ENCODE measurements at regions not wholly inside any gene's neighbourhood (a gene's known extent, or its start where the extent isn't known, plus 50 kb on each side); places are given as distances from the start of the nearest gene placed in this dataset.
"Not testable (repeated sequence)": the region's sequence is repeated elsewhere in the genome, so short reads cannot be mapped to it uniquely, and the experiment has no call there.

DNA sequence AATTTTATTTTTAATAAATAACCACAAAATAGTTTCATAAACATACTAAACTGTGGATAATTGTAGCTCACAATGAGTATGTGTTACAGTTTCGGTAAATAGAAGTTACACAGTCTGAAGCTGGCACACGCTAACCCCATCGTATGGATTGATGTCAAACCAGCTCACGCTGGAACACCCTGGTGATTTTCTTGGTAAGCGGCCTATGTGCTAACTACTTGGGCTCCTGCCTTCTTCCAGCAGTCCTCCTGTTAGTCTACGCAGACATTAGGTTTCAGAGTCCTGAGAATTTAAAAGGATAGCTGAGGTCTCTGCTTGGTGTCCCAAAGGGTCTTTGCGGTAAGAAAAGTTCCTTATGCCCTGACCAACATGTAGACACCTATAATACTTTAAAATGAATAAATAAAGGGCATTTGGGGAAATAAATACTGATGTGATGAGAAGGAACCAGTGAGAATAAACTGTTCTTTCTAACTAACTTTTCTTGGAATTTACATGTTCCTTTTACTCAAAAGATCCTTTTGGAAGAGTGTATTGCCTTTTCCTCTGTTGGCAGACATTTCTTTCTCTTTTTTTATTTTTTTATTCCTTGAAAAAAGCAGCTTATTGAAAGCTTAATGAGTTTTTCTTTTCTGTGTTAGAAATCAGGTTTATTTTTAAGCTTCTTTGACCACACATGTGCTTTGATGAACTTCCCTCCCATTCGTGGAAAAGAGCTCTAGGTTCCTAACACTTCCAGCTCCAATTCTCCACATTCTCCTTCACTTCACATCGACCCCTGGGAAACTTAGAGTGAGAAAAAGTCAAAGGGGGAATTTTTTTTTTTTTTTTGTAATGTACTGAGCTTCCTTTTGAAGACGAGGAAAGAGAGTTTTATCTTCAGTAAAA, 322.2 kb downstream of the IRS1 start:
- no peak for DNase-seq (ENCODE audit: low spot score)

DNA sequence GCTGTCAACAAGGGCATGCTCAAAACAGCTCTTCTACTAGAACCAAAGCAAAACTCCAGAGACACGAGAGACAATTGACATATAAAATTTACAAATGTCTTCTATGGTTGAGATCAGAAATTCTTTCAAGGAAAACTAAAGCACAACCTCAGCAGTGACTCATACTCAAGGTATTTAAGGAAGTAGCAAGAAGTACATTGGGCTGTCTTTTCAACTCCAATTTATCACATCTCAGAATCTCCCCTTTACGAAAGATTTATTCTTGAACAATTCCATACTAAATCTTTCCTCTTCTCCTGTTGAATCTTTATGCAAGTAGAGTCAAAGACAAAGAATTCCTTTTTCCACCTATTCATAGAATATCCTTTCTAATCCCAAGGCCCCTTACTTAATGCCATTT, 324.0 kb downstream of the IRS1 start:
- DNase-seq (ENCODE audit: low spot score): no peak

DNA sequence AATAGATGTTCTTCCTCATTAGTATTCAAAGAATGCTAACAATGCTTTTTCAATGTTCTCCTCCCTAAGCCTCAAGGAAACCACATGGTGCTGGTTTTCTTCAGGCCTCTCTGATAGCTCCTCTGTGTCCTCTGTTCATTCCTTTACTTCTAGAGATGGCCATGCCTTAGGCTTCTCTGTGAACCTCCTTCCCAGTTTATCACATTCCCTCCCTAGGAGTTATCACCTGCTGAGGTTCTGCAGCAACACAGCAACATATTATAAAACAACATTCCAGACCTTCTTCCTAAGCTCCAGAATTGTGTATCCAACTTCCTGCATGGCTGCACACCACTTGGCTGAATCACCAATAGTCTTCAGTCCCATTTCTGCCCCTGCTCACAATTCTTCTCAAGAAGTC, 325.5 kb downstream of the IRS1 start:
- DNase-seq (ENCODE audit: low spot score): no peak

DNA sequence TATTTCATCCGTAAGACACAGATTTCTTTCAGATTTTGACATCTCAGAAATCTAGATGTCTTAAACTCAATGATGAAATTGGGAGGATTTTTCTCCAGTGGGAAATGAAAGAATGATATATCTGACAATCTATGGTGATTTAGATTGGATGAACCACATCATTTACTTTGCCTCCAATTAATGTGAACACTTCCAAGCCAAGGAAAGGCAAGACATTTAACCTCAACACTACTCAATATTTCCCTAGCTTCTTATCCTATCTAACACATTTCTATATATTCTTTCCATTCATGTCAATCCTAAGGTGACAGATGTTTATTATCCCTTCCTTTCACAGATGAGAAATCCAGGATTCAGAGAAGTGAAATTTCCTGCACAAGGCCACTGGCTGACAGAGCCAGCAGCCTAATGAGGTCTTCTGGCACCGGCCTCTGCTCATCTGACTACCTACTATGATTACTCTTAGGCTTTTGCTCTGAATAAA, 327.6 kb downstream of the IRS1 start:
- no peak for DNase-seq (ENCODE audit: low spot score)

DNA sequence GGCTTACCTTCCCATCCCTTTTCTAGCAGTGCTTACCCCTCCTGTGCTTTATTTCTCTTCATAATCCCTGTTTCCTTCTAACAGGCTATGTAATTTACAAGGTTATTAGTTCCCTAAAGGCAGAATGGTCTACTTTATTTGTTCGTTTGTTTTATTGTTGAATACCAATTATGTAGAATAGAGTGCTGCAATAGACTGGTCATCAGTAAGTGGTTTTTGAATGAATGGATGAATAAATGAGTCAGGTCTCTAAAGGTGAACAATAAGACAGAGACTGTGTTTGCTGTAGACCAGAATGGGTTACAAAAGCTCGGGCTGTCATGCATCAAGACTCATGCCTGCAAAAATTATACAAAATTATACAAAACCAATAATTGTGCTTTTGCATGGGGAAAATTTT, 332.0 kb downstream of the IRS1 start:
- DNase-seq (ENCODE audit: low spot score): no peak

DNA sequence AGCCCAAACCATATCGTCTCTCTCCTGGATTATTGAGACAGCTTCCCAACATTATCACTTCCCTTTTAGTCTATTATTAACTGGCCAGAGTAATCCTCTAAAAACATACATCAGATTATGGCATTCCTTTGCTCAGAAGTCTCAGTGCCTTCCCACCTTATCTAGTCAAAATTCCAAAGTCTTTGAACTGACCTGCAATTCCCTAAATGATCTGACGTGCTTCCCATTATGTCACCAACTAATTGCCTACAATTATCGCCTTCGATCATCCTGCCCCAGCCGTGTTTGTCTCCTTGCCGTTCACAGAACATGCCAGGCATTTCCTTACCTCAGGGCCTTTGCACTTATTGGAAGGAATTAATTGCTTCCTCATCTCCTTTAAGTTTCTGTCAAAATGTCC, 332.4 kb downstream of the IRS1 start:
- no peak for DNase-seq (ENCODE audit: low spot score)

DNA sequence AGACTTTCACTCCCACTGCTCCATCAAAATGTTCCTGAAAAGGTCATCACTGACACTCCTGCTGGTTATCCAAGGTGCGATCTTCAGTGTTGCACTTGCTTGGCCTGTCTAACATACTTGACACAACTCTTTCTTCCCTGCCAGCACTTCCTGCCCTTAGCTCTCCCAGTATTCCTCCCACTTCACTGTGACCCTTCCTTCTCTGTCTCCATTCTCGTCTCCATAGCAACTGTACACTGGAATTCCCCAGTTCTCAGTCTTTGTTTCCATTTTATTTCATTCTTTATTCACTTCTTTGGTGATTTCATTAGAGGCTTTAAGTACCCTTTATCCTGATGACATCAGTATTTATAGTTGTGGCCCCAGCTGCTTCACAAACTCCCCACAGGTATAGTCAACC, 333.0 kb downstream of the IRS1 start:
- no peak for DNase-seq (ENCODE audit: low spot score)

DNA sequence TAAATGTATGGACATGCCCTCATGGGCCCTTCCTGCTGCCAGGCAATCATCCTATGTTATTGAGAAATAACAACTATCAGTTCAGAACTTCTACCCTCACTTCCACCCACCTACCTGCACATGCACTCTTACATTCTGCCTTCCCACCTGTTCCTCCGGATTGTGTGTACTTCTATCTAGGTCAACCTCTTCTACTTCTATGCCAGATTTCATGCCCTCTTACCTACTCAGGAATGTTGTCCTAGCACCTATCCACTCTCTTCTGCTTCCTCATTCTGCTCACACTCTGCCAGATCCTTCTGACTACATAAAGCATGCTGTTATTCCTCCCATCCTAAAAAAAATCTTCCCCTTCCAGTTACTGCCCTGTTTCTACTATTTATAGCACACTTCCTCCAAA, 333.5 kb downstream of the IRS1 start:
- no peak for DNase-seq (ENCODE audit: low spot score)

DNA sequence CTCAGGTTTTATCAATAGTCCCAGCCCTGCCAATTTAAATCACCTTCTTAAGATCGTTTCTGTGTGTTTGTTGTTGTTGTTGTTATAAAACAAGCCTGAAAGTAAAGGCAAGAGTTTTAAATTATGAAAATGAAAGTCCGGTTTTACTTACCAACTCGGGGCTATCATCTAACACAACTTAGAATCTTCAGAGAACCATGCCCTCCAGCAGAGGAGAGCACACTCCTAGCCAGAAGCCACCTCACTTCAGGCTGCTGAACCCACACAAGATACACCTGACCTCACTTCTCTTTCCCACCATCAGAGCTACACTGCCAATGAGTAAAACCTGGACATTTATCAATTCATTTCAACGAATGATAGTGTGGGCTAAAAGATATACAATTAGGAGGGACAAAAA, 335.2 kb downstream of the IRS1 start:
- no peak for DNase-seq (ENCODE audit: low spot score)

- no peak for DNase-seq (ENCODE audit: low spot score)
These were observed 336.5 kb downstream of the IRS1 start for GRCh38 chr2:226463154-226463553.

DNA sequence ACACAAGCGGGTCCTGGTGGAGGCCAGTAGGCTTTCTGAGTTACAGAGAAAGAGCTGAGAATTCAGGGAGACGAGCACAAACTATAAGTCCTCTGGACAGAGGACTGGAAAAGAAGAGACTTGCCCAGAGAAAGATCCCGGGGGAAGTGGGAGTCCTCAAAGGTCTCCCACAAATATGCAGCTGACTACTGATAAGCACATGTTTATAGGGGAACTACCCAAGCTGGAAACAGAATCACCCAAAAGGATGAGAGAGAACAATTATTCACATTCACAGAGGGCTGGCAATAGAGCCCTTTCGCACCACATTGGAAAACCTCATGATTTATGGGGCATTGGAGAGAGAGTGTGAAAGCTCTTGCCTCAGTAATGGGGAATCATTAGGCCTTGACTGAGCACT, 337.6 kb downstream of the IRS1 start:
- no peak for DNase-seq (ENCODE audit: low spot score)

DNA sequence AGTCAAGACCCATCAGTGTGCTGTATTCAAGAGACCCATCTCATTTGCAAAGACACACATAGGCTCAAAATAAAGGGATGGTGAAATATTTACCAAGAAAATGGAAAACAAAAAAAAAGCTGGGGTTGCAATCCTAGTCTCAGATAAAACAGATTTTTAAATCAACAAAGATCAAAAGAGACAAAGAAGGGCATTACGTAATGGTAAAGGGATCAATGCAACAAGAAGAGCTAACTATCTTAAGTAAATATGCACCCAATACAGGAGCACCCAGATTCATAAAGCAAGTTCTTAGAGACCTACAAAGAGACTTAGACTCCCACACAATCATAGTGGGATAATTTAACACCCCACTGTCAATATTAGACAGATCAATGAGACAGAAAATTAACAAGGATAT, 343.5 kb downstream of the IRS1 start:
- not testable (repeated sequence) for DNase-seq (ENCODE audit: low spot score)

GRCh38 chr2:226452768-226453167, 346.9 kb downstream of the IRS1 start:
- no peak for DNase-seq (ENCODE audit: low spot score)

DNA sequence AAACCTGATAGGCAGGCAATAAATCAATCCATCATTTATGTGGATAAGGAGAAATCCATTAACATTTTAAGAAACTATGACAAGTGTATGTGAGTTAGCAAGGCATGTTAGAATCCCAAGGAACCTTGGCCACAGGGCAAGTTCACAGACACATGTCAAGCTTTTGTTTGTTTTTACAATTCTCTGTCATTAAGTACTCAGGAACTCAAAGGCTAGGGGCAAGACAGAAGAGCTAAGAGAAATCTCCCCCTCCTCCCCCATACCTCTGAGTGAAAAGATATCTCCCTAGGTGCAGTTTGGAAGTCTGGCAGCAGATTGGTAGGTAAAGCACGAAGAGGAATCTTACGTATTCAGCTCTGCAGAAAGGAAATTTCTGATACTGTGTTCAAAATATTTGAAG, 348.1 kb downstream of the IRS1 start:
- no peak for DNase-seq (ENCODE audit: low spot score)

- no peak for DNase-seq (ENCODE audit: low spot score)
These were observed 349.5 kb downstream of the IRS1 start for GRCh38 chr2:226450141-226450540.

GRCh38 chr2:226447338-226448300, 352.0 kb downstream of the IRS1 start:
- no peak for DNase-seq (ENCODE audit: low spot score)

- DNase-seq (ENCODE audit: low spot score): no peak
These were observed 353.1 kb downstream of the IRS1 start for GRCh38 chr2:226446406-226447001.

- no peak for DNase-seq (ENCODE audit: low spot score)
These were observed 354.3 kb downstream of the IRS1 start for GRCh38 chr2:226445216-226445861.

DNA sequence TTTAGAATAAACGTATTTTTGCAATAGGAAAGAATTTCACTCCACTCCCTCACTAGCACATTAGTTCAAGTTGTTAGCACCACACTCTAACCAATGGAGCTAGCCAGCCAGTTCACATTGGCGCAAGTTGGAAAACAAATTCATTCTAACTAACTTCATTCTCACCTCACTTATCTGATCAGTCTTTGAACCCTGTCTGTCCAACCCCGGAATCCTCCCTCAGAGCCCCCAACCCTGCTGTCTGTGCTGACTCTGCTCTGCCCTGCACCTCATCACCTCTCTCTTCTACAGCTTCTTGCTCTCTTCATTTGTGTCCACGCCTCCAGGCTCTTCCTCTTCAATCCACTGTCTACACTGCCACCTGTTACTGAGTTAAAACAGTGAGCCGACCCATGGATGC, 356.5 kb downstream of the IRS1 start:
- no peak for DNase-seq (ENCODE audit: low spot score)

- DNase-seq (ENCODE audit: low spot score): no peak
These were observed 359.3 kb downstream of the IRS1 start for GRCh38 chr2:226440127-226440918.

GRCh38 chr2:226439337-226439736, 360.3 kb downstream of the IRS1 start:
- no peak for DNase-seq (ENCODE audit: low spot score)

Measured in ureter (tissue), 1 donor.